Caco-2 (cell line): ENCODE measurements at regions not wholly inside any gene's neighbourhood (a gene's known extent, or its start where the extent isn't known, plus 50 kb on each side); places are given as distances from the start of the nearest gene placed in this dataset.

ENCODE experiments used
- BruUV-seq: library from RNA; stranded (reverse); fragments of 400-500 nt; replicated peaks from 2 replicates; lab custom pipeline; 2021; lab: Mats Ljungman, UMichigan
- CTCF ChIA-PET: fragments of 300-600 bp; sonication (Branson Sonifier 250); formaldehyde crosslinking; loops from one replicate; lab custom pipeline; 2022; ENCODE audit warnings: antibody characterized with exemption; lab: Charles Lee
- POLR2A ChIA-PET: fragments of 300-600 bp; sonication (Branson Sonifier 250); formaldehyde crosslinking; loops from one replicate; lab custom pipeline; 2022; ENCODE audit warnings: antibody characterized with exemption; lab: Charles Lee
- DNase-seq, 2 experiments: peaks; one replicate each; pipeline versions ENCODE4 v3.0.0 to v3.0.0-alpha.2; 2020 to 2022
- H3K27me3 ChIP-seq: replicated peaks from 2 replicates; pipeline ENCODE4 v1.6.0; 2011; ENCODE audit warnings: low read length; ENCODE audit not compliant: control insufficient read depth, insufficient read depth
- H3K36me3 ChIP-seq: 2 replicates; pipeline ENCODE4 v1.5.1; 2011; ENCODE audit warnings: low read length; ENCODE audit not compliant: control insufficient read depth, insufficient read depth
- H3K4me1 ChIP-seq: fragments of 250-450 bp; sonication (Bioruptor Pico); 2 replicates; pipeline ENCODE4 v1.5.1; 2020; ENCODE audit warnings: mild to moderate bottlenecking
- H3K4me3 ChIP-seq: 2 replicates; pipeline ENCODE4 v1.5.1; 2011; ENCODE audit warnings: low read depth, mild to moderate bottlenecking, control low read depth, low read length
- H3K9me3 ChIP-seq: fragments of 250-450 bp; sonication (Bioruptor Pico); 2 replicates; pipeline ENCODE4 v1.5.1; 2020; ENCODE audit warnings: mild to moderate bottlenecking, moderate library complexity
- H3K27ac Mint-ChIP-seq: one replicate; pipeline ENCODE4 v1.8.0; 2022; ENCODE audit warnings: mixed read lengths; ENCODE audit not compliant: unreplicated experiment
- H3K27me3 Mint-ChIP-seq: one replicate; pipeline ENCODE4 v1.8.0; 2022; ENCODE audit warnings: mixed read lengths; ENCODE audit not compliant: insufficient read depth, unreplicated experiment
- H3K36me3 Mint-ChIP-seq: one replicate; pipeline ENCODE4 v1.8.0; 2022; ENCODE audit warnings: mild to moderate bottlenecking, mixed read lengths; ENCODE audit not compliant: insufficient read depth, unreplicated experiment
- H3K4me1 Mint-ChIP-seq: one replicate; pipeline ENCODE4 v1.8.0; 2022; ENCODE audit warnings: low read depth, mixed read lengths; ENCODE audit not compliant: unreplicated experiment
- H3K4me3 Mint-ChIP-seq: one replicate; pipeline ENCODE4 v1.8.0; 2022; ENCODE audit warnings: mild to moderate bottlenecking, moderate library complexity, mixed read lengths; ENCODE audit not compliant: unreplicated experiment
- H3K9me3 Mint-ChIP-seq: one replicate; pipeline ENCODE4 v1.8.0; 2022; ENCODE audit warnings: mixed read lengths; ENCODE audit not compliant: unreplicated experiment
- intact Hi-C: fragments of 100-400 bp; cut with micrococcal nuclease; formaldehyde crosslinking; loops from one replicate; pipeline ENCODE4 v1.10.0; 2022; ENCODE audit not compliant: unreplicated experiment
- TF ChIP-seq, protein P1 (sequence below), 2 experiments: fragments of 200-600 bp in 1 of 2; IDR thresholded peaks; 1 replicate in 1 of 2; 2 replicates in 1 of 2; pipeline versions ENCODE4 v1.5.1 to v1.8.0; 2011 to 2022; ENCODE audit warnings: antibody characterized with exemption in 1 of 2, control low read depth in 1 of 2, inconsistent platforms in 1 of 2, low read depth in 1 of 2, low read length in 1 of 2, mild to moderate bottlenecking in 1 of 2, moderate library complexity in 1 of 2; ENCODE audit not compliant: insufficient read depth in 1 of 2, severe bottlenecking in 1 of 2, unreplicated experiment in 1 of 2

DNA sequence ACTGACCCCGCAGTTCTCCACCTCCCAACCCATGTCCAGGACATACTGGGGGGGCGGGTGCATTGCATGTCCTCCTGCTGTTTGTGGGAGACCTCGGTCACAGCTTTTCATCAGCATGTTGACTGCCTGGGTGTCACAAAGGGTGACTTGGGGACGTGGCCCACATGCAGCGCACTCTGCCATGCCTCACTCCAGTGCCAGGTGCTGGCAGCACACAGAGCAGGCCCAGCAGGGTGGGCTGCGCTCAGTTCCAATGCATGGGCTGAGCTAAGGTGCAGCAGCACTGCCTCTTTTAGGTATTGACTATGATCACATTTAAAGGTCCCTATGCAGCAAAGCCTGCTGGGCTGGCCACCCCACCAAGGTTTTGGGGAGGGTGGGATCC lies 261.9 kb upstream of the SALL3 start:
- H3K9me3 Mint-ChIP-seq: no peaks in the 10 kb centered on the region
- TF ChIP-seq, protein P1, sequence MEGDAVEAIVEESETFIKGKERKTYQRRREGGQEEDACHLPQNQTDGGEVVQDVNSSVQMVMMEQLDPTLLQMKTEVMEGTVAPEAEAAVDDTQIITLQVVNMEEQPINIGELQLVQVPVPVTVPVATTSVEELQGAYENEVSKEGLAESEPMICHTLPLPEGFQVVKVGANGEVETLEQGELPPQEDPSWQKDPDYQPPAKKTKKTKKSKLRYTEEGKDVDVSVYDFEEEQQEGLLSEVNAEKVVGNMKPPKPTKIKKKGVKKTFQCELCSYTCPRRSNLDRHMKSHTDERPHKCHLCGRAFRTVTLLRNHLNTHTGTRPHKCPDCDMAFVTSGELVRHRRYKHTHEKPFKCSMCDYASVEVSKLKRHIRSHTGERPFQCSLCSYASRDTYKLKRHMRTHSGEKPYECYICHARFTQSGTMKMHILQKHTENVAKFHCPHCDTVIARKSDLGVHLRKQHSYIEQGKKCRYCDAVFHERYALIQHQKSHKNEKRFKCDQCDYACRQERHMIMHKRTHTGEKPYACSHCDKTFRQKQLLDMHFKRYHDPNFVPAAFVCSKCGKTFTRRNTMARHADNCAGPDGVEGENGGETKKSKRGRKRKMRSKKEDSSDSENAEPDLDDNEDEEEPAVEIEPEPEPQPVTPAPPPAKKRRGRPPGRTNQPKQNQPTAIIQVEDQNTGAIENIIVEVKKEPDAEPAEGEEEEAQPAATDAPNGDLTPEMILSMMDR (IDR thresholded peaks at IDR 0.05; ENCODE audit: insufficient read depth in 1 of 2, low read depth in 1 of 2, low read length in 1 of 2, severe bottlenecking in 1 of 2, unreplicated experiment in 1 of 2): no peak
- H3K4me3 ChIP-seq: no peak overlapping the region

GRCh38 chr18:78719821-78720220 lies 259.8 kb upstream of the SALL3 start:
- no peak for DNase-seq
- Mint-ChIP-seq H3K27me3 (no peaks in the 10 kb centered on the region), H3K27ac (no peak overlapping the region), H3K9me3 (no peaks in the 10 kb centered on the region), H3K4me1 (no peaks in the 10 kb centered on the region), H3K4me3 (no peak overlapping the region), H3K36me3 (no peaks in the 10 kb centered on the region)
- no peaks in the 10 kb centered on the region for H3K27me3 ChIP-seq
- H3K4me3 ChIP-seq: no peak overlapping the region
- no peaks in the 10 kb centered on the region for H3K36me3 ChIP-seq
- ChIA-PET POLR2A (no interaction called here), CTCF (no interaction called here)
- H3K9me3 ChIP-seq: no peaks in the 10 kb centered on the region
- TF ChIP-seq, protein P1 (IDR thresholded peaks at IDR 0.05; ENCODE audit: insufficient read depth in 1 of 2, low read depth in 1 of 2, low read length in 1 of 2, severe bottlenecking in 1 of 2, unreplicated experiment in 1 of 2): no peak
- H3K4me1 ChIP-seq: no peaks in the 10 kb centered on the region
- intact Hi-C loops: no loop called here
- BruUV-seq: no TSS peak

More for the DNA sequence above, 261.9 kb upstream of the SALL3 start:
- H3K4me1 ChIP-seq: no peaks in the 10 kb centered on the region
- DNase-seq: no peak
- H3K4me3 Mint-ChIP-seq: no peak overlapping the region
- H3K27me3 ChIP-seq: no peaks in the 10 kb centered on the region
- no peaks in the 10 kb centered on the region for H3K36me3 ChIP-seq
- no peak overlapping the region for H3K27ac Mint-ChIP-seq
- H3K4me1 Mint-ChIP-seq: no peaks in the 10 kb centered on the region
- intact Hi-C loops: no loop called here
- H3K27me3 Mint-ChIP-seq: peaks cover 4% of the 10 kb centered on the region
- no peaks in the 10 kb centered on the region for H3K36me3 Mint-ChIP-seq
- no peaks in the 10 kb centered on the region for H3K9me3 ChIP-seq
- no TSS peak for BruUV-seq
- ChIA-PET CTCF (no interaction called here), POLR2A (no interaction called here)

DNA sequence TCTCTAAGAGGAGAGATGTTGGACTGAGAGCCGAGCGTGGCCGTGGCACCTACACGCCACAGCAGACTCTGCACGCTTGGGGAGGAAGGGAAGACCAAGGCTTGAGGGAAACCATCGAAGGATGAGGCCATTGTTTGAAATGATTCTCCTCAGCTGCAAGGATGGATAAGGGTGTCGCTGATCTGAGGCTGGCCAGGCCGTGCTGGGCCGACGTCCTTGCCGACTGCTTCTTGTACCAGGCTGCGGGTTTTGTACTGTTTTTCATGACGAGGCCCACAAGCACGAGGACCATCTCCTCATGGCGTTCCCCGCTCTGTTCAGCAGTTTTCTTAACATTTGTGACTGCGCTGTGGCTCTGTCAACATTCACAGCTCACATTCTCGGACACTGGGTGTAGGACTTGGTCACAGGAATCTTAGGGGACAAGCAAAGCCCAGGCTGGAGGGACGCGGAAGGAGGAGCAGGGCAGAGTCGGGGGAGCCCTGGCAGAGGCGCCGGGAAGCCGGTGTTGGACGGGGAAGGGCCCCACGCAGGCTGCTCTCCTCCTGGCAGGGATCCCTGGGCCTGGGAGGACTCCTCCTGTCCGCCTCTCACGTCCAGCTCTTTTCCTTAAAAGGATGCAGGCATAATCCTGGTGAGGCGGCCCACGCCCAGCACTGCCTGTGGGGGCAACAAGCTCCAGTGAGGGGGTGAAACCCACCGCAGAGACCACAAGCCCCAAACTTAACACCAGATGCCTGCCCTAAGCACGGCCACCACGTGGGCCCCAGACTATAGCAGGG lies 259.0 kb upstream of the SALL3 start:
- Histone ChIP-seq H3K36me3 (no peaks in the 10 kb centered on the region), H3K27me3 (no peaks in the 10 kb centered on the region), H3K9me3 (no peaks in the 10 kb centered on the region), H3K4me1 (no peaks in the 10 kb centered on the region), H3K4me3 (no peak overlapping the region)
- ChIA-PET POLR2A (no interaction called here), CTCF (no interaction called here)
- TF ChIP-seq, protein P1 (IDR thresholded peaks at IDR 0.05; ENCODE audit: insufficient read depth in 1 of 2, low read depth in 1 of 2, low read length in 1 of 2, severe bottlenecking in 1 of 2, unreplicated experiment in 1 of 2): no peak
- Mint-ChIP-seq H3K4me3 (no peak overlapping the region), H3K36me3 (no peaks in the 10 kb centered on the region), H3K4me1 (no peaks in the 10 kb centered on the region), H3K27ac (no peak overlapping the region), H3K27me3 (no peaks in the 10 kb centered on the region), H3K9me3 (no peaks in the 10 kb centered on the region)
- no peak for DNase-seq
- BruUV-seq: no TSS peak
- intact Hi-C loops: no loop called here
